Glutamatergic neuron (in vitro differentiated cells): ENCODE measurements at regions not wholly inside any gene's neighbourhood (a gene's known extent, or its start where the extent isn't known, plus 50 kb on each side); places are given as distances from the start of the nearest gene placed in this dataset.

Experiments
- DNase-seq: peaks from one replicate; pipeline ENCODE4 v3.0.0; 2022
- H3K27ac Mint-ChIP-seq: one replicate; pipeline ENCODE4 v1.8.0; 2020; ENCODE audit warnings: mild to moderate bottlenecking, mixed read lengths, inconsistent platforms; ENCODE audit not compliant: unreplicated experiment
- H3K27me3 Mint-ChIP-seq: one replicate; pipeline ENCODE4 v1.8.0; 2020; ENCODE audit warnings: mild to moderate bottlenecking, moderate library complexity, mixed read lengths, inconsistent platforms; ENCODE audit not compliant: unreplicated experiment
- H3K36me3 Mint-ChIP-seq: one replicate; pipeline ENCODE4 v1.8.0; 2020; ENCODE audit warnings: mild to moderate bottlenecking, mixed read lengths, inconsistent platforms; ENCODE audit not compliant: unreplicated experiment
- H3K4me1 Mint-ChIP-seq: one replicate; pipeline ENCODE4 v1.8.0; 2020; ENCODE audit warnings: mild to moderate bottlenecking, low read depth, mixed read lengths, inconsistent platforms; ENCODE audit not compliant: unreplicated experiment
- H3K4me3 Mint-ChIP-seq: one replicate; pipeline ENCODE4 v1.8.0; 2020; ENCODE audit warnings: mild to moderate bottlenecking, mixed read lengths, inconsistent platforms; ENCODE audit not compliant: unreplicated experiment
- H3K9me3 Mint-ChIP-seq: one replicate; pipeline ENCODE4 v1.8.0; 2020; ENCODE audit warnings: mild to moderate bottlenecking, moderate library complexity, mixed read lengths, inconsistent platforms; ENCODE audit not compliant: unreplicated experiment
- CTCF ChIP-seq: fragments of 200-600 bp; sonication (generic); IDR thresholded peaks from one replicate; pipeline ENCODE4 v1.5.0; 2021; ENCODE audit not compliant: partially characterized antibody, unreplicated experiment

DNA sequence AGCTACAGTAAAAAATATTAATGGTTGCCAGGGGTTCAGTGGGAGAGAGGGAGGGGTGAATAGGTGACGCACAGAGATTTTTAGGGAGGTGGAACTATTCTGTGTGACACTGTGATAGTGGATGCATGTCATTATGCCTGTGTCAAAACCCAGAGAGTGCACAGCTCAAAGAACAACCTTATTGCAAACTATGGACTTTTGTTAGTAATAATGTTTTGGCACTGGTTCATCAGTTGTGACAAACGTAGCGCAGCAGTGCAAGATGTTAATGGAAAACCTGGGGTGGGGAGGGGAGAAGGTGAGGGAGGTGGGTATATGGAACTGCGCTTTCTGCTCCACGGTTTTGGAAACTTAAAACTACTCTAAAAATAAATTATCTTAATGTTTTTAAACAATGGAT, 134.6 kb upstream of the RFC3 start:
- H3K36me3 Mint-ChIP-seq, result no peaks in the 10 kb centered on the region
- H3K27ac Mint-ChIP-seq, result no peak overlapping the region
- no peak for TF ChIP-seq CTCF
- no peaks in the 10 kb centered on the region for H3K4me1 Mint-ChIP-seq
- no peak for DNase-seq
- no peaks in the 10 kb centered on the region for H3K27me3 Mint-ChIP-seq
- no peak overlapping the region for H3K4me3 Mint-ChIP-seq
- H3K9me3 Mint-ChIP-seq, result no peaks in the 10 kb centered on the region

DNA sequence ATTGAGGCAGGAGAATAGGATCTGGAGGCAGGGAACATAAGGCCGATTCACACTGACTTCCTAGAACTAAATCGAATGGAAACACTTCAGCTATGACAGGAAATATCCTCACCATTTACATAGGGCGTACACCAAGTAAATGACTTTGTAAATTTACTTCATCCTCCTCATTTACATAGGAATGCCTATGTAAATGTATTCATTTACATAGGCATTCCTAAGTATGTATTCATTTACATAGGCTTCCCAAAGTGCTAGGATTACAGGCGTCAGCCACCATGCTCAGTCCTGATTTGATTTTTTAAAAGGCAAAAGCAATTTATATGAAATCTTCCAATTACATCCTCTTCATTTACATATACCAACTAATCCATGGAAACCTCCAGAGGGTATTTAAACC, 133.1 kb upstream of the RFC3 start:
- H3K27ac Mint-ChIP-seq, result no peak overlapping the region
- TF ChIP-seq CTCF, result no peak
- H3K27me3 Mint-ChIP-seq, result no peaks in the 10 kb centered on the region
- no peaks in the 10 kb centered on the region for H3K4me1 Mint-ChIP-seq
- no peak overlapping the region for H3K4me3 Mint-ChIP-seq
- peaks cover 5% of the 10 kb centered on the region for H3K36me3 Mint-ChIP-seq
- DNase-seq, result no peak
- H3K9me3 Mint-ChIP-seq, result no peaks in the 10 kb centered on the region

DNA sequence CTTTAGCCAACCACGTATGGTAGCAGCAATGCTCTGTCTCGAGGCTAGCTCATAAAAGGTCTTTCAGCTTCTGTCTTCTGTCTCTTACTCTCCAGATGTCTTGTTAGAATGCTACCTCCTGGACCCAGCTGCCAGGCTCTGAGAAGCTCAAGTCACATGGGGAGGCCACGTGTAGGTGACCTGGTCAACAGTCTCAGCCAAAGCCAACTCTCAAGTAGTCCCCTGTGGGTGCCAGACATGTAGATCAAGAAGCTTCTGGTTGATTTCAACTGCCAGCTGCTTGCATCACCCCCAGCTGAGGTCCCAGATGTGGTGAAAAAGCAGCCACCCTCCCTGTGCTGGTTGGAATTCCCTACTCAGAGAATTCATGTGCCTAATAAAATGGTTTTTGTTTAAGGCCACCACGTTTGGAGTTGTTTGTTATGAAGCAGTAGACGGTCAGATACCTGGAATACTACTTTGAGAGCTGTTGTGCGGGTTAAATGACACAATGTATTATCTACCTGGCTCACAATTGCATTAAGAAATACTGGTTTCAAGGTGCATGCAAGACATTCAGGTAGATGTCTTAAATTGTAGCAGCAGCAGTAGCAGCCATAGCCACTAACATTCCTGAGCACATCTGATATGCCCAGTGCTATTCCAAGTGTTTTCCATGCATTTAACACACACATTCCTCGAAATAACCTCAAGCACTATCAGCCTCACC, 131.0 kb upstream of the RFC3 start:
- no peak for TF ChIP-seq CTCF
- H3K9me3 Mint-ChIP-seq, result no peaks in the 10 kb centered on the region

DNA sequence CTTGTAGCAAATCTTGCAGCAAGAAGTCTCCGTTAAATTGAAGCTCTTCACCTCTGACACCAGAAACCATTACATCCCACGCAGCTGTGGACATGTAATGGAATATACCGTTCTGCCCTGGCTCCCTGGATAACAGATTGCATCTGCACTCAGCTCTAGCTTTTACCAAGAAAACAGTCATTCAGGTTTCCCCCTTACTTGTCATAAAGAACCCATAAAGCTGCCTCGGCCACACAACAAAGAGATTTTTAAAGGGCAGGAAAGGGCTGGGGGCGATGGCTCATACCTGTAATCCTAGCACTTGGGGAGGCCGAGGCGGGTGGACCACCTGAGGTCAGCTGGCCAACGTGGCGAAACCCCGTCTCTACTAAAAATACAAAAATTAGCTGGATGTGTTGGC, 127.6 kb upstream of the RFC3 start:
- Mint-ChIP-seq H3K4me1 (no peaks in the 10 kb centered on the region), H3K4me3 (no peak overlapping the region), H3K27me3 (no peaks in the 10 kb centered on the region), H3K9me3 (no peaks in the 10 kb centered on the region), H3K27ac (no peak overlapping the region), H3K36me3 (peaks cover 5% of the 10 kb centered on the region)
- no peak for TF ChIP-seq CTCF
- no peak for DNase-seq

More for the DNA sequence above, 131.0 kb upstream of the RFC3 start:
- Mint-ChIP-seq H3K27me3 (no peaks in the 10 kb centered on the region), H3K36me3 (peaks cover 5% of the 10 kb centered on the region), H3K4me3 (no peak overlapping the region), H3K27ac (no peak overlapping the region), H3K4me1 (no peaks in the 10 kb centered on the region)
- no peak for DNase-seq

DNA sequence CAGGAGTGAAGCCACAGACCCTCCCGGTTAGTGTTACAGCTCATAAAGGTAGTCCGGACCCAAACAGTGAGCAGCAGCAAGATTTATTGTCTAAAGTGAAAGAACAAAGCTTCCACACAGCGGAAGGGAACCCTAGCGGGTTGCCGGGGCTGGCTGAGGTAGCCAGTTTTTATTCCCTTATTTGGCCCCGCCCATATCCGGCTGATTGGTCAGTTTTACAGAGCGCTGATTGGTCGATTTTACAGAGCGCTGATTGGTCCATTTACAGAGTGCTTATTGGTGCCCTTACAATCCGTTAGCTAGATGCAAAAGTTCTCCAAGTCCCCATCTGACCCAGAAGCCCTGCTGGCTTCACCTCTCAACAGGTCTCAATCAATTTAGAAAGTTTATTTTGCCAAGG, 126.0 kb upstream of the RFC3 start:
- Mint-ChIP-seq H3K27me3 (no peaks in the 10 kb centered on the region), H3K27ac (no peak overlapping the region), H3K4me1 (no peaks in the 10 kb centered on the region), H3K9me3 (no peaks in the 10 kb centered on the region), H3K4me3 (no peak overlapping the region), H3K36me3 (peaks cover 5% of the 10 kb centered on the region)
- no peak for TF ChIP-seq CTCF
- DNase-seq, result no peak
